ENCODE measurements at regions not wholly inside any gene's neighbourhood (a gene's known extent, or its start where the extent isn't known, plus 50 kb on each side); places are given as distances from the start of the nearest gene placed in this dataset.
"Not testable (repeated sequence)": the region's sequence is repeated elsewhere in the genome, so short reads cannot be mapped to it uniquely, and the experiment has no call there.

DNA sequence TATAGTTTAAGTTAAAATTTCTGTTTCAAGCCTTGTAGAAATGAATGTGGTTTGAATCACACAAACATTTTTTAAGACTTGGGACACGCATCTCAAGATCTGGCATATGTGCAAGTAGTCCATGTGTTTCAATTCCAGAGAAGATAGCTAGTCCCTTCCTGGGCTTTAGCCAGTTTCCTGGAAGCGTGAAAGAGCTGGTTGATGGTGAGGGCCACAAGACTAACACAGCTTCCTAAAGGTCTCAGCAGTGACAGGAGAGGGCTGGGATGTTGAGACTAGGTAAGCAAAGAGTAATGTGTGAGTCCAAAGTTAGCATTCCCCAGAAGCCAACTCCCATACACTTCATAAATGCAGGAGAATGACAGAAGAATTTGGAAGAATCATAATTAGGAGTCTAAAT is 111.9 kb upstream of the MAP2 start:
- DNase-seq, result no peak

DNA sequence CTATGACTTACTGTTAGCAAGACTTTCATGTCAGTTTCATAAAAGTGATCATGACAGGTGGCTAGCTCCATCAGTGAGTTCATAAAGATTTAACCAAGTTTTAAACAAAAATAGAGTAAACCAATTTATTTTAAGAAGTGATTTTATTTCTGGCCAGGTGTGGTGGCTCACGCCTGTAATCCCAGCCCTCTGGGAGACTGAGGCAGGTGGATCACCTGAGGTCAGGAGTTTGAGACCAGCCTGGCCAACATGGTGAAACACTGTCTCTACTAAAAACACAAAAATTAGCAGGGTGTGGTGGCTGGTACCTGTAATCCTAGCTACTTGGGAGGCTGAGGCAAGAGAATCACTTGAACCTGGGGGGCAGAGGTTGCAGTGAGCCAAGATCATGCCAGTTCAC is 111.4 kb upstream of the MAP2 start:
- not testable (repeated sequence) for DNase-seq

DNA sequence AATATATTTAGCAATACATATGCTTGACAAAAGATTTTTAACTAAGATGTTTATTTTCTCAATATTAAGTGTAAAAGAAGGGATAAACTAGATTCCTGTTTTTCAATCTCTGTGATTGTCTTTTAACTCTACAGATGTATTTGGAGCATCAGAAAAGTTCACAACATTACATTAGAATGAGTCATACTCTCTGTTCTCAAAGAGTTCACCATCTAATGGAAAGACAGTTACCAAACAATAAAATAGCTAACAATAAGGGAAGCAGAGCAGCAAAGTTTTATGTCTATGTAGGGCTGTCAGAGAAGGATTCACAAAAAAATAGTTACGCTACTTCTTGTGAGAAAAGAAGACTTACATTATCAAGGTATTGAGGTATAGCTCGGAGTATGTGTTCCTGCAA is 109.2 kb upstream of the MAP2 start:
- no peak for DNase-seq

DNA sequence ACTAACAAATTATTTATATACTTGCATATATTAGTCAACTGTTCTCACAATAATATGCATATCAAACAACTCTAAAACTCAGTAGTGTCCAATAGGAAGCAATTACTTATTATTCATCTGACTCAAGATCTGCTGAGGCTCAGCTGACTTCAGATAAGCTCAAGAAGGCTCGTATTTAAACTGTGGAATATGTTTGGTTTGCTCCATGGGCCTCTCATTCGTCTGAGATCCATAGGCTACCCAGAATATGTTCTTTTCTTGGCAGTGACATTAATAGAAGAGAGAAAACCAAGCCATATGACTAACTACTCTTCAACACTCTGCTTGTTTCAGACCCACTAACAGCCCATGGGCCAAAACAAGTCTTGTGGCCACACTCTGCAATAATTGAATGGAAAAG is 107.7 kb upstream of the MAP2 start:
- no peak for DNase-seq

DNA sequence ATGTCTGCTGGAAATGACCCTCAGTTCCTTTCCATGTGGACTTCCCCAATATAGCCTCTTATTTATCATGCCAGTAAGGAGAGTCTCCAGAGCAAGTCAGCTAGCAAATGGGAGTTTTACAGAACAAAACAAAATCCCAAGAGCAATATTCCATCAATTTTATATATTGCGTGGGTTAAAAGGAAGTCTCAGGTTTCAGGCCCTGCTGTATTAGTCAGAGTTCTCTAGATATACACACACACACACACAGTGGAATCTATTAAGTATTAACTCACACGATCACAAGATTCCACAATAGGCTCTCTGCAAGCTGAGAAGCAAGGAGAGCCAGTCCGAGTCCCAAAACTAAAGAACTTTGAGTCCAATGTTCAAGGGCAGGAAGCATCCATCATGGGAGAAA is 102.8 kb upstream of the MAP2 start:
- no peak for DNase-seq

DNA sequence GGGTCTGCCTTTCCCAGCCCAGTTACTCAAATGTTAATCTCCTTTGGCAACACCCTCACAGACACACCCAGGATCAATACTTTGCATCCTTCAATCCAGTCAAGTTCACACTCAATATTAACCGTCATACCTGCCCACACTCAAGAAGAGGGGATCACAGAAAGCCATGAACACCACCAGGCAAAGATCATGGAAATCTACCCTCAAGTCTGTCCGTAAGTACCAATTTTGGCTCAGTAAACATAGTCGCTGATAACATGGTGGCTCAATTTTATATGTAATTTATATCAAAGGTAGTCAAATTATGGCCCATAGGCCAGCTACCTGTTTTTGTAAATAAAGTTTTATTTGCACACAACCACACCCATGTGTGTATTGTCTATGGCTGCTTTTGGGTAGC is 102.3 kb upstream of the MAP2 start:
- DNase-seq, result no peak

DNA sequence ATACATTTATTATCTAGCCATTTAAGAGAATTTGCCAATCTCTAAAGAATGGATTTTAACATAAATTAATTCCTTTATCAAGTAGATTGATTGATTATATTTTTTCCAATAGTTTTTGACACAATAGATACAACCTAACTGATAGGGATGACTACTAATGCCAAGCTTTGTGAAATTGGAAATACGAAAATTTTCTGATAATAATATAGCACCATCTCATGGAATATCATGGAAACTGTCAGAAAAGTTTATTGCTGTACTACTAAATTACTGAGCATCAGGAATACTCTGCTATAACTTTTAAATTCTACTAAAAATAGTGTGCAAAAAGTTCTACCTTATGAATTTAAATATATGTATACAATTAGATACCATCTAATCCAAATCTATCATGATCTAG is 101.8 kb upstream of the MAP2 start:
- DNase-seq, result no peak

DNA sequence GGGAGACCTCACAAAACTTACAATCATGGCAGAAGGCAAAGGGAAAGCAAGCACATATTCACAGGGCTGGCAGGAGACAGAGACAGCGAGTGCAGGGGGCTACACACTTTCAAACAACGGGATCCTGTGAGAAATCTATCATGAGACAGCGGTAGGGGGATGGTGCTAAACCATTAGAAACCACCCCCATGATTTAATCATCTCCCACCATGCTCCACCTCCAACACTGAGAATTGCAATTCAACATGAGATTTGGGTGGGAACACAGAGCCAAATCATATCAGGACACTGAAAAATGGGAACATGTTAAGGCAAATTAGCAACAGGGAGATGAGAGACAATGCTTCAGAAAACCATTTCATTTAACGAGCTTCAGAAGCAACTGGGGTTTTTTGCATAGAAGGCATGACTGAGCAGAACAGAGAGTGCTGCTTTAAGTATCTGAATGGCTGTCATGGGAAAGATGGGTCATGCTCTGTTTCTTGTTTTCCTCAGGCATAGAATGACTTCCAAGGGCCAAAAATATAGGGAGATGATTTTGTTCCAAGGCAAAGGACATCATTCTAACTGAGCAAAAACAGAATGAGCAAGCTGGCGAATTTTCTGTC is 100.8 kb upstream of the MAP2 start:
- no peak for DNase-seq

DNA sequence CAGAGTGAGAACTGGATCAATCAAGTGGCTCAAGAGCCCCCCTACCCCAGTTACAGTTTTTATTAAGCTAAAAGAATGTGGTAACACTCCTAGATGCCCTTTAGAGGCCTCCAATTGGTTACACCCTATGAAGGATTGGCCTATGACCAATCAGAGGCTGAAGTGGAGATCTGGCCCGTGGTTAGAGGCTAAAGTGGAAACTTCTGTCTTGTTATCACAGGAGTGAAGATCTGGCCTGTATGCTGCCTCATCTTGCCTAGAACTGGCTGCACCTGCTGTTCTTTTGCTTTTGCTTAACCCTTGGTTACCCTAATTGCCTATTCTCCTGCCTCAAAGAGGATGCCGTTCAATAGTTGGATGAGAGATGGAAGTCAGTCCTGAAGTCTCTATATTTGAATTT is 100.1 kb upstream of the MAP2 start:
- DNase-seq, result no peak

DNA sequence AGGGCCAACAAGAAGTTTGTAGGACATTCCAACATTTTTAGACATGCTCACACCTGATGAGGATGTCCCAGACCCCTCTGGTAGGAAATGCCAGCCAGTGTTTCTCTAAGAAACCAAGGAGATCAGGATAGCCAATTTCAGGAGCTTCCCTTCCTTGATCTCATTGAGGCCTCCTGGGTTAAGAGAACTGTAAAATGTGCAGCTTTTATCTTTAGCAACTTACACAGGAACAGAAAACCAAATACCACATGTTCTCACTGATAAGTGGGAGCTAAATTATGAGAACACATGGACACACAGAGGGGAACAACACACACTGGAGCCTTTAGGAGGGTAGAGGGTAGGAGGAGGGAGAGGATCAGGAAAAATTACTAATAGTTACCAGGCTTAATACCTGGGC is 99.6 kb upstream of the MAP2 start:
- no peak for DNase-seq

DNA sequence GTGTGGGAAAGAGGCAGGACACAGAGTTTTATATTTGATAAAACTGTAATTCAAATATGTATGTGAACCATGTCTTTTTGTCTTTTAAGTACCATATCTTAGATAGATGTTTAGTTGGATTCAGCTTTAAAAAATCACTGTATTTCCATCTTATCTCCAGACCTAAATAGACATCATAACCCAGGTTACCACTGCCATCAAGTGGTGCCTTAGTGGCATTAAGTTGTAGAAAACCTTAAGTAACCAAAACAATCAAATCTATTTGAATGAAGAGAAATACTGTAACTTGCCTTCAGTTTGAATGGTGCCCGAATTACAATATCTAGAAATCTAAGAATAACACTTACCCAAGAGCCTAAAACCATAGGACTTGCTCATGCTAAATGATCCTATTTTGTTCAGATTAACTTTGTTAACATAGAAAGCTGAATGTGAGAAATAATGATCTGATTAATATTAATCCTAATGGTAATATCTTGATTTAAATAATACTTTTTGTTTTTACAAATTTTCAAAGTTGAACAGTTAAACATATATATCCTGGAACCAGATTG is 92.5 kb upstream of the MAP2 start:
- peak; percentile 5 for DNase-seq

DNA sequence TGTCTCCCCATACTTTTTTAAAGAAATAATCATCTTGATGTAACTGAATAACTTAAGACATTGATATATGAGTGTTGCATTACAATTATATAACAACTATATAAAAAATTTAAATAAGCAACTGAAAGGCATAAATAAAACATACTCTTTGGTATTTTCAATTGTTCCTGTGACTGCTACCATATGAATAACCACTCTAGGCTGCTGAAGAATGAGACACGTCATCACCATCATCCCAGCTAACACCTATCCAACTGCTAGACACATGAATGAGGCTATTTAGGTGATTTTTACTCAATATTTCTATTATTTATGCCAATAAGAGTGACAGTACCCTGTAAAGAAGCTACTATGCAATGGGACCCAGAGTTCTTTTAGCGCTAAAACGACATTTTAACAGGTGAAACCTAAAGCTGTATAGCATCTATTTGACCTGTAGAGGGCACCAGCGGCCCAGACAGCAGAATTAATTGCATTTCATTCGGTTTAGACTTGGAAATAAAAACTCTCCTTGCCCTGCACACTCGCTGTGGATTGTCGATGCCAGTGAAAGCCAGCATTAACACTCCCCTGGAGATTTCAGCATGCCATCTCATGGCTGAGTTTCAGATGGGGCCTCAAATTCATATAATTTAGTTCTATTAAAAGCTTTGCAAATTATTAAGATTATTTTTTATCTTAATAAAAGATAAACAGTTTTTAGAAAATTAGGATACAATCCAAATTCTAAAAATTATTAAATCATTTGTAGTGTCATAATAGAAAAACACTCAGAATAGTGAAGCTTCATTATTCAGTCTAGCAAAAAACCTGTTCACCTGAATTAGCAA is 89.4 kb upstream of the MAP2 start:
- DNase-seq, result peak; percentile 53

DNA sequence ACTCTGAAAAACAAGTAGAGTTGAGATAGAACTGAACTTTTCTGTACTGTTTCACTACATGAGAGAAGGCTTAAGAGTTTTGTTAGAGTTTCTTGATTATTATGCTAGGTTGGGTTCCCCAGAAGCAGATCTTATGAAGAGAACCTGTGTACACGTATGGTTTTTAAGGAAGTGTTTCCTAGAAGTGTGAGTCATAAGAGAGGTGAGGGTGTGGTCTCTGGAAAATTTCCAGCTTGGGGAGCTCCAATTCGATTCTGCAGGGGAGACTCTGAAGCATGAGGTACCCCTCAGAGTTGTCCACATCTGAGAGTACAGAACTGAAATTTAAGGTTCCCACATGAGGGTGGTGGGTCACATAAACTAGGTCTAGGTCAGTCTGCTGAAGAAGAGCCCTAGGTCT is 83.3 kb upstream of the MAP2 start:
- no peak for DNase-seq

DNA sequence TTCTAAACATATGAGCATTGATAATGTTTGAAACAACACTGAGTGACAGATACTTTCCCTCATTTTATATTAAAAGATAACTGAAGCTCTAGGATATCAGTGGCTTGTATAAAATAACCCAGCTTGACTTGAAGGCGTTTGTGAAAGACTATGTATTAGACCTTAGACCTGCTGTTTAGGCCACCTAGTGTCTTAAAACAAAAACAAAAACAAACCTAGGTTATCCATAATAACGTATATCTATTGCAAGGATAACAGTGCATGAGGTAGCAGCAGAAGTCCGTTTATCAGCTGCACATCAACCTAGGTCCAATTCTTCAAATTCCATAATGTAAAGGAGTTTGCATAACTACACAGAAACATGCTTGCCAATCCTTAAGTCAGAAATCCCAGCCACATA is 79.5 kb upstream of the MAP2 start:
- DNase-seq, result no peak

DNA sequence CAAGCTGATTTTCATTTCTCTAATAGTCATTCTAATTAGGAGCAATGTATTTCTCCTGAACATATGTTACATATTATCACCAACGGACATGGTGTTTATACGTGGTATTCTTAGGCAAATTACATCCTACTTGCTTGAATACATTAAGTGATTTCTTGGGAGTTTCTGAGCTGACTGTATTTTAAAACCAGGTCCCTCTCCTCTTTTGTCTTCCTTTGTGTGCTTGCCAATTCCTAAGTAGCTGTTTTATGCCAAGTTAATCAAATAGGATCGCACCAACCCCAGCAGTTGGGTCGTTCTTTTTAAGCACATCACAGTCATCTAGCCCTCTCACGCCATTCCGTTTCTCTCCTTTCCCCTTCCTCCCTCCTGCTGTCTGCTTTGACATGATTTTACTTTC is 75.4 kb upstream of the MAP2 start:
- no peak for DNase-seq

DNA sequence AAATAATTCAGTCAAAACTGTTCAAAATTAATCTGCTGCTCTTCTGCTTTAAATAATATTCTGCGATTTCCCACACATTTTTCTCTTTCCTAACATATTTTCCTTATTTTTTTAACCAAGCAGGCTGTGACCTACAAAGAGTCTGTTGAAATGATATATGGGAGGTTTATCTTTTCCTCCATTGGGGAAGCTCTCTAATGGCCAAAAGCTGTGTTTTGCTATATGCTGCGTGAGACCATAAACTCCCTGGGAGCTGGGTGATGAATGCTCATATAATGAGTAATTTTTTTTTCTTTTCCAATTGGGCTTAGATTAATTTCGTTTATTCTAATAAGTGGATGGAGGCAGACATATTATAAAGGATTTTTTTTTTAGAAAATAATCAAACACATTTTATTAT is 72.2 kb upstream of the MAP2 start:
- peak; percentile 46 for DNase-seq

DNA sequence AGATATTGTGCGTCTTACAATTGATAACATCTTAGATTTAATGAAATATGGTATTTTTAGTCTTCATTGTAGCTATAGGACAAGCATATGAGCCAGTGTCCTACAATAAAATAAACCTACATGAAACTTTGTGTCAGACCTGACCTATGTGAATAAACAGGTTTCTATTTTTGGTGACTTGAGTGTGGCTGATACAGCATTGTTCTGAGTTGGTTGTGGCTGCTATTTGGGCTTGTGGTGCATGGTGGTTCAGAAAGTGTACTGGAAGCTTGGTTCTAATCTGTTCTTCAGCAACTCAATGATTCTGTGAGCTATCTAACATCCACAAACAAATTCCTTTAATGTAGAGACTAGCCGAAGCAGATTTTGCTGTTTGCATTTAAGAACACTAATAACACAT is 64.9 kb upstream of the MAP2 start:
- DNase-seq, result no peak

DNA sequence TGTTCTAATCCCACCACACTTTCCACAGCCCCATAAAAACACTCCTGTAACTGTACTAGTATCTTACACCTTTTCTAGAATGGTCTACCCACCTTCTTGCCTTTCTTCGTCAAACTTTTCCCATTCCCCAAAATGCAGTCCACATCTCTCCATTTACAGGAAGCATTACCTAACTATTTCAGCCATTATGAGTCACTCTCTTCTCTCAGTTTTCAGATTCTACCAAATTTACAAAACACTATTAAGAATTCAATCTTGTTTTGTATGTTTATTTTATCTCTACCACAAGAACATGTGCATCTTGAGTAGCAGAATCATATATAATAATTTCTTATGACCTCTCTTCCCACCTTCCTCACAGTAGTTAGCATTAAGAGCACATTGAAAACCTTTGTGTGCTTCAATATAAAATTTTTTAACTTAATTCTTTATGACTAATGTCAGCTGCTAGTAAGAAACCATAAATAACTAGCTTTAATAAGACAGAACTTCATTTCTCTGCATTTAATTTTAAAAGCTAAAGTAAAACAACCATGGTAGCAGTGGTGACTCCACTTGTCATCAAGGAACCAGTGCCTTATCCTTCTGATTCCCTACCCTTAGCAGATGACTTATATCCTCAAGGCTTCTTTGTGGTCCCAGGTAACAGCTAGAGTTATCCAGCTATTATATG is 56.6 kb upstream of the MAP2 start:
- DNase-seq, result no peak

DNA sequence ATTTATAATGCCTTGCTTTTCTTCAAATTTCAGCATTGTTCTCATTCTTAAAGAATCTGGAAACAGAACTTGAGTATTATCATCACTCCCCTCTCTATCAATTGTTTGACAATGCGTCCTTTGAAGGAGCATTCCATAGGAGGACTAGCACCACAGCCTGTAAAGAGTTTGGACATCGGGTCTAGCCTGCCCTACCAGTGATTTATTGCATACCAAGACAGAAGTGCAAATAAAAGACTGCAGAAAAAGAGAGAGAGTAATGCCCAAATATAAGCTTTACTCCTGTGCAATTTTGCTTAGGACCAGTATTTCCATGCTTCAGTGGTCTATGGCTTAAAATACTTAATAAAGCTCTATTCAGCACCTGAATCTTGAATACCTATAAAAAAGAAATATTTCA is 55.4 kb upstream of the MAP2 start:
- DNase-seq, result no peak

DNA sequence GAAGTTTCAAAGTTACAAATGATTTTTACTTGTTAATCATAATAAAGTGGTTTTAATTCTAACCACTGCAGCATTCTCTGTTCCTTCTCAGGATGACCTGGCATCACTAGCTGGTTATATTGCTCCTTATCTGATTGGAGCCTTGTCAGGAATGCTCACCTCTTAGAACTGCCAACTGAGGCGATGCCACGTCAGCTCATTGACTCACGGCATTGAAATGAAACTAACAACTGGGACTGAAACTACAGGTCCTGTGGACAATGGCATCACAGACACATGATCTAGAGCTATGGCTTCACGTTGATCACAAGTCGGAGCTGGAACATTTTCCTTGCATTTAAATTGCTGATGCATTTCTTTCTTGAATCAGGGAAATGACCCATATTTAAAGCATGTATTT is 54.9 kb upstream of the MAP2 start:
- DNase-seq, result peak; percentile 74

DNA sequence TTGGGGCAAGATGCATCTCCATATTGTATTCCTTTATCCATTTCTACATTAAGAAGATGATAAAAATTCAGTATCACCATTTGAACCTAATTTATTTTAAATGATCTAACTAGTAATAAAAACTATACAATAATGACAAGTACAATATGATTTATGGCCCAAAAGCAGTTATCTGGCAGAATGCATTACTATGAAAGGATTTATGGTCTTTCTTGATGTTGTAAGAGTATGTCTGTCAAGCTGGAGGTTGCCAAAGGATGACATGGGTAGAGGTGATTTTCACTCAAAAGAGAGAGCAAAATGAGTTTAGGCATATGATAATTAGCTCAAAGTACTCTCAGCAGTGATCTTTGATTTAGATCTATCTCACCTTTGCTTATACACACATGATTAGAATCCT is 54.2 kb upstream of the MAP2 start:
- no peak for DNase-seq

DNA sequence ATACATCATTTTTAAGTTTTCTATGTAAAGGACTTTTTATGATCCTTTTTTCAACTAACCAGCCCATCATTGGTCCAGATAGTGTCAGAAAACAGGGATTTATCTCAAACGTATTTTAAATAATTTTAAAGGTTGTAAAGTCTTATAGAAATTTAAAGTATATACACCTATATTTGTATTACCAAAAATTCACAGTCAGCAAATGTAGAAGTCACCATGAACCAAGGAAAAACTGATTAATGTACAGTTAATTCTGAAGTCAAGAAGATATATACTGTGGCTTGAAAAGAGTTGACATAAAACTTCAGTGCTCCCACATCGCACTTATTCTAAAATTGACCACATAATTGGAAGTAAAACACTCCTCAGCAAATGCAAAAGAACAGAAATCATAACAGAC is 52.4 kb upstream of the MAP2 start:
- no peak for DNase-seq
